Keratinocyte (primary cell): ENCODE measurements at regions not wholly inside any gene's neighbourhood (a gene's known extent, or its start where the extent isn't known, plus 50 kb on each side); places are given as distances from the start of the nearest gene placed in this dataset.

ENCODE experiments used
- DNase-seq: peaks from one replicate; pipeline ENCODE4 v3.0.0-alpha.2; 2011; ENCODE audit warnings: low read depth, missing footprints, low spot score
- FAIRE-seq: peaks from 2 replicates; lab custom pipeline; 2011; peaks lifted over from hg19 to GRCh38; lab: Jason Lieb, UNC
- H2AFZ ChIP-seq: 2 replicates; pipeline ENCODE4 v1.6.0; 2012; ENCODE audit warnings: low read length, control low read depth, inconsistent platforms; ENCODE audit not compliant: control insufficient read depth
- H3K27ac ChIP-seq: 2 replicates; pipeline ENCODE4 v1.5.1; 2011; ENCODE audit warnings: low read length; ENCODE audit not compliant: control insufficient read depth, insufficient read depth
- H3K27me3 ChIP-seq: 3 replicates; pipeline ENCODE4 v1.6.0; 2011; ENCODE audit warnings: low read length; ENCODE audit not compliant: control insufficient read depth, insufficient read depth; ENCODE audit errors: extremely low read depth
- H3K36me3 ChIP-seq, 2 experiments: 2 replicates in 1 of 2; 3 replicates in 1 of 2; pipeline ENCODE4 v1.5.1; 2011; ENCODE audit warnings: low read length in 2 of 2, mild to moderate bottlenecking in 1 of 2; ENCODE audit not compliant: control insufficient read depth in 2 of 2, insufficient read depth in 2 of 2; ENCODE audit errors: extremely low read depth in 1 of 2
- H3K4me1 ChIP-seq: 3 replicates; pipeline ENCODE4 v1.5.1; 2011; ENCODE audit warnings: low read length; ENCODE audit not compliant: control insufficient read depth, insufficient read depth; ENCODE audit errors: extremely low read depth
- H3K4me2 ChIP-seq: 3 replicates; pipeline ENCODE4 v1.6.0; 2011; ENCODE audit warnings: low read depth, low read length; ENCODE audit not compliant: control insufficient read depth, insufficient read depth; ENCODE audit errors: extremely low read depth
- H3K4me3 ChIP-seq, 3 experiments: fragments of 200-600 bp in 1 of 3; sonication (generic) in 1 of 3; 2 replicates in 2 of 3; 3 replicates in 1 of 3; pipeline ENCODE4 v1.5.1; 2011 to 2016; ENCODE audit warnings: low read length in 3 of 3, mild to moderate bottlenecking in 3 of 3, control low read depth in 2 of 3, inconsistent platforms in 1 of 3, low read depth in 1 of 3, mixed read lengths in 1 of 3, mixed run types in 1 of 3, moderate library complexity in 1 of 3; ENCODE audit not compliant: control insufficient read depth in 2 of 3, insufficient read depth in 2 of 3; ENCODE audit errors: extremely low read depth in 1 of 3
- H3K79me2 ChIP-seq: 2 replicates; pipeline ENCODE4 v1.6.0; 2012; ENCODE audit warnings: low read length; ENCODE audit not compliant: control insufficient read depth, insufficient read depth
- H3K9ac ChIP-seq: 3 replicates; pipeline ENCODE4 v1.6.0; 2011; ENCODE audit warnings: low read length; ENCODE audit not compliant: control insufficient read depth, insufficient read depth; ENCODE audit errors: extremely low read depth
- H3K9me1 ChIP-seq: 3 replicates; pipeline ENCODE4 v1.6.0; 2011; ENCODE audit warnings: low read length; ENCODE audit not compliant: control insufficient read depth, insufficient read depth; ENCODE audit errors: extremely low read depth
- H3K9me3 ChIP-seq: 2 replicates; pipeline ENCODE4 v1.5.1; 2012; ENCODE audit warnings: low read depth, low read length; ENCODE audit not compliant: control insufficient read depth
- H4K20me1 ChIP-seq: 3 replicates; pipeline ENCODE4 v1.6.0; 2011; ENCODE audit warnings: low read length; ENCODE audit not compliant: control insufficient read depth, insufficient read depth; ENCODE audit errors: extremely low read depth
- CTCF ChIP-seq, 3 experiments: IDR thresholded peaks in 1 of 3; conservative IDR thresholded peaks in 1 of 3; optimal IDR thresholded peaks in 1 of 3; 2 replicates in 2 of 3; 3 replicates in 1 of 3; pipeline versions ENCODE3 to v1.5.1; 2011; ENCODE audit warnings: low read length in 3 of 3, mild to moderate bottlenecking in 3 of 3, moderate library complexity in 2 of 3, control low read depth in 1 of 3, inconsistent platforms in 1 of 3; ENCODE audit not compliant: insufficient read depth in 2 of 3; ENCODE audit errors: extremely low read depth in 1 of 3
- EZH2 ChIP-seq: IDR thresholded peaks from one replicate; pipeline ENCODE4 v1.6.1; 2012; ENCODE audit warnings: inconsistent platforms, mild to moderate bottlenecking, low read length, moderate library complexity
- dilution Hi-C: fragments of 300-500 bp; cut with MboI; formaldehyde crosslinking; loops from one replicate; pipeline ENCODE4 v1.7.0; 2020; ENCODE audit warnings: low sequenced_read_pairs; ENCODE audit not compliant: extremely low pct_ligation_motif_present

- Histone ChIP-seq H3K27me3 (peaks cover 9% of the 10 kb centered on the region), H3K4me1 (peaks cover 11% of the 10 kb centered on the region), H3K79me2 (no peaks in the 10 kb centered on the region), H2AFZ (no peak overlapping the region), H3K27ac (no peak overlapping the region), H3K4me2 (no peak overlapping the region), H3K9me3 (no peaks in the 10 kb centered on the region), H3K9ac (no peak overlapping the region), H3K36me3 (no peaks in the 10 kb centered on the region), H4K20me1 (no peaks in the 10 kb centered on the region), H3K9me1 (no peaks in the 10 kb centered on the region), H3K4me3 (no peak overlapping the region)
- dilution Hi-C loops = loop anchor here (25.0 kb wide), 1 partner anchor 102 kb away; no protein-coding TSS in a partner anchor
- DNase-seq = no peak
- FAIRE-seq = no peak
- TF ChIP-seq CTCF (optimal IDR thresholded peaks at IDR 0.05 in 1 of 3, IDR thresholded peaks at IDR 0.05 in 1 of 3, conservative IDR thresholded peaks at IDR 0.05 in 1 of 3; ENCODE audit: extremely low read depth in 1 of 3, insufficient read depth in 2 of 3, low read length in 3 of 3) (no peak), EZH2 (no peak)
Observed at GRCh38 chr17:33664116-33664840, 371.2 kb upstream of the ASIC2 start.

- dilution Hi-C loops = loop anchor here (25.0 kb wide), 1 partner anchor 105 kb away; no protein-coding TSS in a partner anchor
- no peak for TF ChIP-seq EZH2
- no peak for TF ChIP-seq CTCF (optimal IDR thresholded peaks at IDR 0.05 in 1 of 3, IDR thresholded peaks at IDR 0.05 in 1 of 3, conservative IDR thresholded peaks at IDR 0.05 in 1 of 3; ENCODE audit: extremely low read depth in 1 of 3, insufficient read depth in 2 of 3, low read length in 3 of 3)
- peak; percentile 83 for FAIRE-seq
- peak overlapping the region; percentile 48 for H3K4me2 ChIP-seq
- H3K27ac ChIP-seq = no peak overlapping the region
- H2AFZ ChIP-seq = no peak overlapping the region
- no peaks in the 10 kb centered on the region for H3K79me2 ChIP-seq
- no peaks in the 10 kb centered on the region for H3K36me3 ChIP-seq
- peak; percentile 68 for DNase-seq
- H3K9ac ChIP-seq = no peak overlapping the region
- H3K9me3 ChIP-seq = no peaks in the 10 kb centered on the region
- H3K4me3 ChIP-seq = no peak overlapping the region
- H3K27me3 ChIP-seq = peaks cover 9% of the 10 kb centered on the region
- peaks cover 11% of the 10 kb centered on the region for H3K4me1 ChIP-seq
- no peaks in the 10 kb centered on the region for H4K20me1 ChIP-seq
- no peaks in the 10 kb centered on the region for H3K9me1 ChIP-seq
Observed at GRCh38 chr17:33667052-33667509, 374.0 kb upstream of the ASIC2 start.
